Retinal pigment epithelial cell (primary cell): ENCODE measurements at regions not wholly inside any gene's neighbourhood (a gene's known extent, or its start where the extent isn't known, plus 50 kb on each side); places are given as distances from the start of the nearest gene placed in this dataset.

Experiments used
- DNase-seq: peaks from one replicate; pipeline ENCODE4 v3.0.0-alpha.2; 2010; ENCODE audit warnings: low read depth
- H3K4me3 ChIP-seq: 2 replicates; pipeline ENCODE4 v1.5.1; 2011; ENCODE audit warnings: mild to moderate bottlenecking, low read length, control low read depth, moderate library complexity
- CTCF ChIP-seq: conservative IDR thresholded peaks from 2 replicates; pipeline ENCODE4 v1.5.1; 2011; ENCODE audit warnings: low read depth, low read length, control low read depth, inconsistent platforms

GRCh38 chr4:137626942-137627738 lies 94.8 kb upstream of the PCDH18 start:
- no peak for DNase-seq
- TF ChIP-seq CTCF, result no peak
- no peak overlapping the region for H3K4me3 ChIP-seq

GRCh38 chr4:137623013-137623412 lies 90.7 kb upstream of the PCDH18 start:
- no peak overlapping the region for H3K4me3 ChIP-seq
- no peak for DNase-seq
- TF ChIP-seq CTCF, result no peak

- DNase-seq, result no peak
- no peak for TF ChIP-seq CTCF
- H3K4me3 ChIP-seq, result no peak overlapping the region
Measured at GRCh38 chr4:137621056-137621455, 88.8 kb upstream of the PCDH18 start.

- TF ChIP-seq CTCF, result no peak
- H3K4me3 ChIP-seq, result no peak overlapping the region
- DNase-seq, result no peak
Measured at GRCh38 chr4:137614491-137614890, 82.2 kb upstream of the PCDH18 start.

GRCh38 chr4:137611998-137612700 lies 79.9 kb upstream of the PCDH18 start:
- no peak for TF ChIP-seq CTCF
- DNase-seq, result no peak
- H3K4me3 ChIP-seq, result no peak overlapping the region

GRCh38 chr4:137610960-137611359 lies 78.7 kb upstream of the PCDH18 start:
- DNase-seq, result no peak
- TF ChIP-seq CTCF, result peak; percentile 62
- H3K4me3 ChIP-seq, result no peak overlapping the region
